PC-9 (cell line): ENCODE measurements at regions not wholly inside any gene's neighbourhood (a gene's known extent, or its start where the extent isn't known, plus 50 kb on each side); places are given as distances from the start of the nearest gene placed in this dataset.

Experiments
- CTCF ChIP-seq: fragments of 200-600 bp; sonication (generic); conservative IDR thresholded peaks from 2 replicates; pipeline ENCODE4 v1.6.1; 2017; ENCODE audit warnings: mixed run types, antibody characterized with exemption, mild to moderate bottlenecking, moderate library complexity
- EZH2 ChIP-seq: fragments of 200-600 bp; sonication (generic); IDR thresholded peaks from 2 replicates; pipeline ENCODE4 v1.8.0; 2017; ENCODE audit warnings: antibody characterized with exemption, low read depth

GRCh38 chr5:6900247-6901227 is 187.3 kb downstream of the TENT4A start:
- TF ChIP-seq CTCF = no peak
- no peak for TF ChIP-seq EZH2
